Tibial artery (tissue), 4 donors: ENCODE measurements at regions not wholly inside any gene's neighbourhood (a gene's known extent, or its start where the extent isn't known, plus 50 kb on each side); places are given as distances from the start of the nearest gene placed in this dataset.
A peak's percentile ranks its signal among the peaks of the same experiment; 100 is the strongest.

Experiments used
- DNase-seq, 2 donors: peaks; one replicate each; pipeline ENCODE4 v3.0.0-alpha.2; 2019
- H3K27ac ChIP-seq, 2 donors: fragments of 200-600 bp; sonication (generic) in 1 of 2; 1 replicate in 1 of 2; 2 replicates in 1 of 2; pipeline ENCODE4 v1.5.1; 2018 to 2019; ENCODE audit warnings: mild to moderate bottlenecking in 1 of 2
- H3K27me3 ChIP-seq, 2 donors: fragments of 200-600 bp; sonication (generic) in 1 of 2; one replicate each; pipeline versions ENCODE4 v1.5.1 to v1.6.0; 2016 to 2019
- H3K36me3 ChIP-seq, 3 donors: fragments of 200-600 bp; sonication (generic) in 2 of 3; one replicate each; pipeline ENCODE4 v1.5.1; 2016 to 2019; ENCODE audit warnings: mild to moderate bottlenecking in 2 of 3
- H3K4me1 ChIP-seq, 4 donors: fragments of 200-600 bp; sonication (generic) in 2 of 4; 1 replicate in 3 of 4; 2 replicates in 1 of 4; pipeline ENCODE4 v1.5.1; 2016 to 2019
- H3K4me3 ChIP-seq, 2 donors: fragments of 200-600 bp; sonication (generic) in 1 of 2; 1 replicate in 1 of 2; 2 replicates in 1 of 2; pipeline ENCODE4 v1.5.1; 2018 to 2019; ENCODE audit warnings: mild to moderate bottlenecking in 2 of 2
- H3K9me3 ChIP-seq, 3 donors: fragments of 200-600 bp; sonication (generic) in 1 of 3; one replicate each; pipeline ENCODE4 v1.5.1; 2016 to 2019
- CTCF ChIP-seq, 2 experiments: fragments of 200-600 bp in 1 of 2; fragments of 450-650 bp in 1 of 2; IDR thresholded peaks; one replicate each; pipeline ENCODE4 v1.5.1; 2017 to 2019; ENCODE audit warnings: antibody characterized with exemption in 2 of 2, mild to moderate bottlenecking in 1 of 2, moderate library complexity in 1 of 2
- intact Hi-C: fragments of 100-400 bp; cut with DNase I; formaldehyde crosslinking; loops from one replicate; pipeline ENCODE4 v1.15.0; 2023; ENCODE audit warnings: low total_unique reads

GRCh38 chr15:66943456-66944095 lies 121.8 kb upstream of the SMAD3 start:
- Histone ChIP-seq H3K36me3 (no peaks in the 10 kb centered on the region), H3K27me3 (no peaks in the 10 kb centered on the region), H3K9me3 (no peaks in the 10 kb centered on the region), H3K27ac (no peak overlapping the region), H3K4me1 (peaks cover 0 to 4% (median 0%) of the 10 kb centered on the region in 4 donors), H3K4me3 (no peak overlapping the region)
- no peak for TF ChIP-seq CTCF (IDR thresholded peaks at IDR 0.05)
- peak in 1 of 2 donors; percentile 56 for DNase-seq
- intact Hi-C loops, result no loop called here

- H3K27ac ChIP-seq, result no peak overlapping the region
- no peak overlapping the region for H3K4me3 ChIP-seq
- intact Hi-C loops, result no loop called here
- TF ChIP-seq CTCF (IDR thresholded peaks at IDR 0.05), result no peak
- H3K27me3 ChIP-seq, result no peaks in the 10 kb centered on the region
- no peaks in the 10 kb centered on the region for H3K9me3 ChIP-seq
- no peaks in the 10 kb centered on the region for H3K36me3 ChIP-seq
- peaks cover 0 to 4% (median 0%) of the 10 kb centered on the region in 4 donors for H3K4me1 ChIP-seq
- peak in 1 of 2 donors; percentile 56 for DNase-seq
Observed at GRCh38 chr15:66944121-66944520, 121.3 kb upstream of the SMAD3 start.

- no peak for TF ChIP-seq CTCF (IDR thresholded peaks at IDR 0.05)
- no peak overlapping the region for H3K27ac ChIP-seq
- peaks cover 0 to 5% (median 0%) of the 10 kb centered on the region in 3 donors for H3K9me3 ChIP-seq
- H3K36me3 ChIP-seq, result no peaks in the 10 kb centered on the region
- DNase-seq, result peak in 1 of 2 donors; percentile 31
- no peak overlapping the region for H3K4me3 ChIP-seq
- intact Hi-C loops, result loop anchor here (5.0 kb wide), 1 partner anchor 357 kb away; no protein-coding TSS in a partner anchor
- no peaks in the 10 kb centered on the region for H3K27me3 ChIP-seq
- H3K4me1 ChIP-seq, result peaks cover 0 to 4% (median 0%) of the 10 kb centered on the region in 4 donors
Observed at GRCh38 chr15:66945286-66945685, 120.1 kb upstream of the SMAD3 start.

GRCh38 chr15:66945842-66946241 lies 119.6 kb upstream of the SMAD3 start:
- DNase-seq, result peak in 1 of 2 donors; percentile 33
- intact Hi-C loops, result loop anchor here (2.0 to 5.0 kb wide), 2 partner anchors 356 to 487 kb away; no protein-coding TSS in a partner anchor
- TF ChIP-seq CTCF (IDR thresholded peaks at IDR 0.05), result no peak

GRCh38 chr15:66946578-66947164 lies 118.7 kb upstream of the SMAD3 start:
- Histone ChIP-seq H3K4me1 (peaks cover 0 to 4% (median 0%) of the 10 kb centered on the region in 4 donors), H3K36me3 (no peaks in the 10 kb centered on the region), H3K4me3 (no peak overlapping the region), H3K9me3 (peaks cover 0 to 5% (median 0%) of the 10 kb centered on the region in 3 donors), H3K27ac (no peak overlapping the region), H3K27me3 (no peaks in the 10 kb centered on the region)
- intact Hi-C loops, result loop anchor here (2.0 to 5.0 kb wide), 2 partner anchors 356 to 486 kb away; no protein-coding TSS in a partner anchor
- peak; percentile 64 to 81 for DNase-seq
- peak; percentile 88 to 96 for TF ChIP-seq CTCF (IDR thresholded peaks at IDR 0.05)

More at GRCh38 chr15:66945842-66946241, 119.6 kb upstream of the SMAD3 start:
- Histone ChIP-seq H3K4me1 (peaks cover 0 to 4% (median 0%) of the 10 kb centered on the region in 4 donors), H3K4me3 (no peak overlapping the region), H3K27ac (no peak overlapping the region), H3K27me3 (no peaks in the 10 kb centered on the region), H3K36me3 (no peaks in the 10 kb centered on the region), H3K9me3 (peaks cover 0 to 5% (median 0%) of the 10 kb centered on the region in 3 donors)
